KBM-7 (cell line): ENCODE measurements at regions not wholly inside any gene's neighbourhood (a gene's known extent, or its start where the extent isn't known, plus 50 kb on each side); places are given as distances from the start of the nearest gene placed in this dataset.

ENCODE experiments used
- DNase-seq: peaks from one replicate; pipeline ENCODE4 v3.0.0-alpha.2; 2015
- in situ Hi-C: fragments of 300-500 bp; cut with MboI; formaldehyde crosslinking; loops from 2 replicates; pipeline ENCODE4 v1.14.3; 2020; ENCODE audit warnings: low sequenced_read_pairs, low pct_unique_long_range_greater_than_20kb, mixed read lengths

GRCh38 chr3:194078045-194078821 lies 57.7 kb upstream of the HES1 start:
- in situ Hi-C loops: no loop called here
- no peak for DNase-seq

- no peak for DNase-seq
- in situ Hi-C loops: no loop called here
Observed at GRCh38 chr3:194079702-194080172, 56.2 kb upstream of the HES1 start.

- no peak for DNase-seq
- in situ Hi-C loops: no loop called here
Observed at GRCh38 chr3:194080436-194080835, 55.5 kb upstream of the HES1 start.

- no peak for DNase-seq
- in situ Hi-C loops: no loop called here
Observed at GRCh38 chr3:194080913-194081800, 54.8 kb upstream of the HES1 start.

GRCh38 chr3:194081826-194082225 lies 54.1 kb upstream of the HES1 start:
- no peak for DNase-seq
- in situ Hi-C loops: no loop called here

- no peak for DNase-seq
- in situ Hi-C loops: no loop called here
Observed at GRCh38 chr3:194082743-194083636, 53.0 kb upstream of the HES1 start.

GRCh38 chr3:194083637-194084224 lies 52.2 kb upstream of the HES1 start:
- DNase-seq: no peak
- in situ Hi-C loops: no loop called here

GRCh38 chr3:194084284-194084683 lies 51.7 kb upstream of the HES1 start:
- no peak for DNase-seq
- in situ Hi-C loops: no loop called here
